Smooth muscle cell (in vitro differentiated cells): ENCODE measurements at regions not wholly inside any gene's neighbourhood (a gene's known extent, or its start where the extent isn't known, plus 50 kb on each side); places are given as distances from the start of the nearest gene placed in this dataset.

Source experiments
- DNase-seq: peaks from one replicate; lab custom pipeline; 2025; ENCODE audit not compliant: unreplicated experiment; lab: John Stamatoyannopoulos, UW
- H2AFZ ChIP-seq: fragments of 200-600 bp; sonication (generic); 2 replicates; pipeline ENCODE4 v1.6.0; 2016; ENCODE audit warnings: antibody characterized with exemption, low read depth, mild to moderate bottlenecking
- H3F3A ChIP-seq: fragments of 200-600 bp; sonication (generic); 2 replicates; pipeline ENCODE4 v1.6.0; 2017; ENCODE audit warnings: antibody characterized with exemption, low read depth
- H3K27ac ChIP-seq: fragments of 200-600 bp; sonication (generic); 2 replicates; pipeline ENCODE4 v1.5.1; 2016; ENCODE audit warnings: low read depth, mild to moderate bottlenecking
- H3K27me3 ChIP-seq: fragments of 200-600 bp; sonication (generic); 2 replicates; pipeline ENCODE4 v1.6.1; 2016; ENCODE audit warnings: low read depth, mild to moderate bottlenecking
- H3K36me3 ChIP-seq: fragments of 200-600 bp; sonication (generic); 2 replicates; pipeline ENCODE4 v1.5.1; 2016; ENCODE audit warnings: low read depth
- H3K4me1 ChIP-seq: fragments of 200-600 bp; sonication (generic); 2 replicates; pipeline ENCODE4 v1.5.1; 2016; ENCODE audit warnings: low read depth
- H3K4me2 ChIP-seq: fragments of 200-600 bp; sonication (generic); 2 replicates; pipeline ENCODE4 v1.6.0; 2016; ENCODE audit warnings: mild to moderate bottlenecking
- H3K4me3 ChIP-seq: fragments of 200-600 bp; sonication (generic); 2 replicates; pipeline ENCODE4 v1.5.1; 2016; ENCODE audit warnings: mild to moderate bottlenecking
- H3K79me2 ChIP-seq: fragments of 200-600 bp; sonication (generic); 2 replicates; pipeline ENCODE4 v1.6.0; 2016; ENCODE audit warnings: low read depth, mild to moderate bottlenecking
- H3K9ac ChIP-seq: fragments of 200-600 bp; sonication (generic); 2 replicates; pipeline ENCODE4 v1.6.0; 2016; ENCODE audit warnings: low read depth
- H3K9me3 ChIP-seq: fragments of 200-600 bp; sonication (generic); replicated peaks from 2 replicates; pipeline ENCODE4 v1.5.1; 2016; ENCODE audit warnings: low read depth
- H4K20me1 ChIP-seq: fragments of 200-600 bp; sonication (generic); 2 replicates; pipeline ENCODE4 v1.6.0; 2016; ENCODE audit warnings: low read depth
- CTCF ChIP-seq: fragments of 200-600 bp; sonication (generic); IDR thresholded peaks from 2 replicates; pipeline ENCODE4 v1.5.1; 2017; ENCODE audit warnings: borderline replicate concordance, mild to moderate bottlenecking, antibody characterized with exemption; ENCODE audit not compliant: insufficient read depth, poor library complexity, severe bottlenecking
- WGBS: methylation state at CpG from one replicate; pipeline ENCODE4 v1.1.7; 2016; ENCODE audit warnings: low lambda C conversion rate; 5-methylcytosine and 5-hydroxymethylcytosine counted together

- Histone ChIP-seq H3K27me3 (no peaks in the 10 kb centered on the region), H3K9ac (no peak overlapping the region), H3K4me3 (no peak overlapping the region), H4K20me1 (no peaks in the 10 kb centered on the region), H3K9me3 (no peaks in the 10 kb centered on the region), H3K27ac (no peak overlapping the region), H3K4me2 (no peak overlapping the region), H3K4me1 (peaks cover 24% of the 10 kb centered on the region), H2AFZ (no peak overlapping the region), H3K79me2 (no peaks in the 10 kb centered on the region), H3F3A (no peaks in the 10 kb centered on the region), H3K36me3 (no peaks in the 10 kb centered on the region)
- WGBS: 55% methylated on average over 4 of the region's 4 CpGs
- TF ChIP-seq CTCF: no peak
- no peak for DNase-seq
Observed at GRCh38 chr18:27483276-27483675, 298.2 kb upstream of the CHST9 start.

GRCh38 chr18:27478459-27478858, 293.4 kb upstream of the CHST9 start:
- H2AFZ ChIP-seq: no peak overlapping the region
- TF ChIP-seq CTCF: no peak
- no peak overlapping the region for H3K9ac ChIP-seq
- no peaks in the 10 kb centered on the region for H4K20me1 ChIP-seq
- H3K9me3 ChIP-seq: no peaks in the 10 kb centered on the region
- no peak overlapping the region for H3K4me2 ChIP-seq
- no peaks in the 10 kb centered on the region for H3F3A ChIP-seq
- WGBS: 7% methylated on average over 1 of the region's 1 CpG
- H3K4me3 ChIP-seq: no peak overlapping the region
- no peak for DNase-seq
- H3K36me3 ChIP-seq: no peaks in the 10 kb centered on the region
- H3K4me1 ChIP-seq: peaks cover 23% of the 10 kb centered on the region
- H3K79me2 ChIP-seq: no peaks in the 10 kb centered on the region
- H3K27me3 ChIP-seq: no peaks in the 10 kb centered on the region
- no peak overlapping the region for H3K27ac ChIP-seq

- no peak for TF ChIP-seq CTCF
- no peaks in the 10 kb centered on the region for H3K9me3 ChIP-seq
- peaks cover 3% of the 10 kb centered on the region for H3K27me3 ChIP-seq
- WGBS: 90% methylated on average over 6 of the region's 6 CpGs
- H3K4me2 ChIP-seq: no peak overlapping the region
- DNase-seq: no peak
- H3F3A ChIP-seq: no peaks in the 10 kb centered on the region
- H3K9ac ChIP-seq: no peak overlapping the region
- no peak overlapping the region for H3K4me3 ChIP-seq
- H2AFZ ChIP-seq: no peak overlapping the region
- no peaks in the 10 kb centered on the region for H3K36me3 ChIP-seq
- H4K20me1 ChIP-seq: no peaks in the 10 kb centered on the region
- no peak overlapping the region for H3K27ac ChIP-seq
- peaks cover 19% of the 10 kb centered on the region for H3K4me1 ChIP-seq
- H3K79me2 ChIP-seq: no peaks in the 10 kb centered on the region
Observed at GRCh38 chr18:27473318-27473717, 288.2 kb upstream of the CHST9 start.

GRCh38 chr18:27467073-27467472, 282.0 kb upstream of the CHST9 start:
- no peaks in the 10 kb centered on the region for H3K36me3 ChIP-seq
- no peaks in the 10 kb centered on the region for H3K9me3 ChIP-seq
- no peak for TF ChIP-seq CTCF
- H3K27me3 ChIP-seq: peaks cover 4% of the 10 kb centered on the region
- no peaks in the 10 kb centered on the region for H3K79me2 ChIP-seq
- H3K4me1 ChIP-seq: peaks cover under 1% of the 10 kb centered on the region
- H3K4me3 ChIP-seq: no peak overlapping the region
- H3F3A ChIP-seq: no peaks in the 10 kb centered on the region
- no peak overlapping the region for H3K9ac ChIP-seq
- no peak overlapping the region for H2AFZ ChIP-seq
- no peak for DNase-seq
- H3K27ac ChIP-seq: no peak overlapping the region
- no peaks in the 10 kb centered on the region for H4K20me1 ChIP-seq
- no peak overlapping the region for H3K4me2 ChIP-seq
